Astrocyte (in vitro differentiated cells and primary cell): ENCODE measurements at regions not wholly inside any gene's neighbourhood (a gene's known extent, or its start where the extent isn't known, plus 50 kb on each side); places are given as distances from the start of the nearest gene placed in this dataset.

Source experiments
- DNase-seq: peaks from one replicate; pipeline ENCODE4 v3.0.0-alpha.2; 2010; ENCODE audit warnings: low read depth
- FAIRE-seq: peaks from 2 replicates; lab custom pipeline; 2011; peaks lifted over from hg19 to GRCh38; lab: Jason Lieb, UNC
- H2AFZ ChIP-seq: 2 replicates; pipeline ENCODE4 v1.6.0; 2012; ENCODE audit warnings: low read depth, low read length, inconsistent platforms
- H3K27ac ChIP-seq: 2 replicates; pipeline ENCODE4 v1.5.1; 2011; ENCODE audit warnings: low read depth, low read length, inconsistent platforms
- H3K27me3 ChIP-seq: 2 replicates; pipeline ENCODE4 v1.6.0; 2011; ENCODE audit warnings: low read length, inconsistent platforms; ENCODE audit not compliant: insufficient read depth
- H3K36me3 ChIP-seq: 2 replicates; pipeline ENCODE4 v1.5.1; 2011; ENCODE audit warnings: low read length, inconsistent platforms; ENCODE audit not compliant: insufficient read depth
- H3K4me1 ChIP-seq: 2 replicates; pipeline ENCODE4 v1.5.1; 2011; ENCODE audit warnings: low read length, inconsistent platforms; ENCODE audit not compliant: insufficient read depth
- H3K4me2 ChIP-seq: 2 replicates; pipeline ENCODE4 v1.6.0; 2012; ENCODE audit warnings: low read length, inconsistent platforms
- H3K4me3 ChIP-seq: 2 replicates; pipeline ENCODE4 v1.5.1; 2011; ENCODE audit warnings: low read depth, mild to moderate bottlenecking, low read length, inconsistent platforms; ENCODE audit not compliant: insufficient read depth
- H3K79me2 ChIP-seq: 2 replicates; pipeline ENCODE4 v1.6.0; 2012; ENCODE audit warnings: mild to moderate bottlenecking, low read length, inconsistent platforms; ENCODE audit not compliant: insufficient read depth
- H3K9ac ChIP-seq: 2 replicates; pipeline ENCODE4 v1.6.0; 2012; ENCODE audit warnings: mild to moderate bottlenecking, low read length, inconsistent platforms
- H3K9me3 ChIP-seq: 2 replicates; pipeline ENCODE4 v1.5.1; 2012; ENCODE audit warnings: low read depth, mild to moderate bottlenecking, low read length, inconsistent platforms; ENCODE audit not compliant: insufficient read depth
- H4K20me1 ChIP-seq: 2 replicates; pipeline ENCODE4 v1.6.0; 2012; ENCODE audit warnings: low read length, inconsistent platforms; ENCODE audit not compliant: insufficient read depth
- H3K27ac Mint-ChIP-seq: one replicate; pipeline ENCODE4 v1.8.0; 2021; ENCODE audit warnings: mild to moderate bottlenecking, mixed read lengths; ENCODE audit not compliant: unreplicated experiment
- H3K27me3 Mint-ChIP-seq: one replicate; pipeline ENCODE4 v1.8.0; 2021; ENCODE audit warnings: low read depth, mixed read lengths; ENCODE audit not compliant: unreplicated experiment
- H3K36me3 Mint-ChIP-seq: one replicate; pipeline ENCODE4 v1.8.0; 2021; ENCODE audit warnings: low read depth, mixed read lengths; ENCODE audit not compliant: unreplicated experiment
- H3K4me1 Mint-ChIP-seq: one replicate; pipeline ENCODE4 v1.8.0; 2021; ENCODE audit warnings: low read depth, mixed read lengths; ENCODE audit not compliant: unreplicated experiment
- H3K4me3 Mint-ChIP-seq: one replicate; pipeline ENCODE4 v1.8.0; 2021; ENCODE audit warnings: mild to moderate bottlenecking, moderate library complexity, mixed read lengths; ENCODE audit not compliant: unreplicated experiment
- H3K9me3 Mint-ChIP-seq: one replicate; pipeline ENCODE4 v1.8.0; 2021; ENCODE audit warnings: mild to moderate bottlenecking, mixed read lengths; ENCODE audit not compliant: unreplicated experiment
- EZH2 ChIP-seq: IDR thresholded peaks from 2 replicates; pipeline ENCODE4 v1.6.1; 2012; ENCODE audit warnings: mild to moderate bottlenecking, low read length, inconsistent platforms; ENCODE audit not compliant: insufficient read depth
- TF ChIP-seq, protein P1 (sequence below): IDR thresholded peaks from 2 replicates; pipeline ENCODE4 v1.5.1; 2011; ENCODE audit warnings: low read depth, mild to moderate bottlenecking, inconsistent platforms, low read length, moderate library complexity; ENCODE audit not compliant: insufficient read depth

DNA sequence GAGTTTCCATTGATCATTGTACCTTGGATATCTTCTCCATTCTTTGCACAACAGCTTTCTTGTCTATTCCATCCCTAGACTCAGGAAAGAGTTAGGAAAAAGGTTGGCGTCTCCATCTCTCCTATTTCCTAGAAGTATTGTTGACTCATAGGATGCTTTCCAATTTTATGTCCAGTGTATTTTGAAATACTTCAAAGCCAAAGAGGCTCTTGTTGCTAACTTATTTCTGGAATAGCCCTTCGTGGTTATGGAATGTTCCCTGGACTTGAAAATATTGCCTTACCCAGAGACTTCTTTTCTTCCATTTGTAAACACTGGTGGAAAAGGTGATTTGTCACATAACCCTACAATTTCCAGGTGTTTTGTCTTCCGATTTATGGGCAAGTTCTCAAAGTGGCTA, 402.3 kb upstream of the ZNF608 start:
- Histone ChIP-seq H3K4me2 (no peak overlapping the region), H2AFZ (no peak overlapping the region), H3K9ac (no peak overlapping the region), H3K36me3 (no peaks in the 10 kb centered on the region), H3K79me2 (no peaks in the 10 kb centered on the region), H3K4me3 (no peak overlapping the region), H3K27me3 (no peaks in the 10 kb centered on the region), H3K9me3 (no peaks in the 10 kb centered on the region), H3K4me1 (no peaks in the 10 kb centered on the region), H4K20me1 (no peaks in the 10 kb centered on the region), H3K27ac (no peak overlapping the region)
- Mint-ChIP-seq H3K4me1 (peaks cover 17% of the 10 kb centered on the region), H3K27me3 (no peaks in the 10 kb centered on the region), H3K9me3 (no peaks in the 10 kb centered on the region), H3K36me3 (no peaks in the 10 kb centered on the region), H3K27ac (no peak overlapping the region), H3K4me3 (no peak overlapping the region)
- FAIRE-seq (no peak), DNase-seq (peak; percentile 26)
- TF ChIP-seq, protein P1, sequence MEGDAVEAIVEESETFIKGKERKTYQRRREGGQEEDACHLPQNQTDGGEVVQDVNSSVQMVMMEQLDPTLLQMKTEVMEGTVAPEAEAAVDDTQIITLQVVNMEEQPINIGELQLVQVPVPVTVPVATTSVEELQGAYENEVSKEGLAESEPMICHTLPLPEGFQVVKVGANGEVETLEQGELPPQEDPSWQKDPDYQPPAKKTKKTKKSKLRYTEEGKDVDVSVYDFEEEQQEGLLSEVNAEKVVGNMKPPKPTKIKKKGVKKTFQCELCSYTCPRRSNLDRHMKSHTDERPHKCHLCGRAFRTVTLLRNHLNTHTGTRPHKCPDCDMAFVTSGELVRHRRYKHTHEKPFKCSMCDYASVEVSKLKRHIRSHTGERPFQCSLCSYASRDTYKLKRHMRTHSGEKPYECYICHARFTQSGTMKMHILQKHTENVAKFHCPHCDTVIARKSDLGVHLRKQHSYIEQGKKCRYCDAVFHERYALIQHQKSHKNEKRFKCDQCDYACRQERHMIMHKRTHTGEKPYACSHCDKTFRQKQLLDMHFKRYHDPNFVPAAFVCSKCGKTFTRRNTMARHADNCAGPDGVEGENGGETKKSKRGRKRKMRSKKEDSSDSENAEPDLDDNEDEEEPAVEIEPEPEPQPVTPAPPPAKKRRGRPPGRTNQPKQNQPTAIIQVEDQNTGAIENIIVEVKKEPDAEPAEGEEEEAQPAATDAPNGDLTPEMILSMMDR: no peak
- TF ChIP-seq EZH2: no peak

DNA sequence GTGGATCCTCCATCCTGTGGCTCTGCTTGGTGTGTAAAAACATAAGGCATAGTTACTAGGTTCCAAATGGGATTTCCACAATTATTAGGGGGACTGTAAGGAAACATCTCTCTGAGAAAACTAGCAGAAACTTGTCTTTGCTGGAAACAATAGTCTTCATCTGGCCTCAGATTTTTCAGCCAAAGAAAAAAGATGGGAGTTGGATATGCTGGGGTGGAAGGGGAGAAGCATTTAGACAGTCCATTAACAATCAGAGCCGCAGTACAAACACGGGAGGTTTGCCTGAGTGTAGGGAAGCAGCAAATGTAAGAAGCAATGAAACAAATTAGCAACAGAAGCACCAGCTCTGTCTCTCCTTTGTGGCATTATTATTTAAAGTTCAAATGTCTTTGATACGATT, 402.7 kb upstream of the ZNF608 start:
- Histone ChIP-seq H3K4me1 (no peaks in the 10 kb centered on the region), H2AFZ (no peak overlapping the region), H4K20me1 (no peaks in the 10 kb centered on the region), H3K79me2 (no peaks in the 10 kb centered on the region), H3K9ac (no peak overlapping the region), H3K4me2 (no peak overlapping the region), H3K4me3 (no peak overlapping the region), H3K27ac (no peak overlapping the region), H3K27me3 (no peaks in the 10 kb centered on the region), H3K36me3 (no peaks in the 10 kb centered on the region), H3K9me3 (no peaks in the 10 kb centered on the region)
- H3K9me3 Mint-ChIP-seq: no peaks in the 10 kb centered on the region
- no peak overlapping the region for H3K27ac Mint-ChIP-seq
- no peak overlapping the region for H3K4me3 Mint-ChIP-seq
- DNase-seq (no peak), FAIRE-seq (no peak)
- no peaks in the 10 kb centered on the region for H3K36me3 Mint-ChIP-seq
- no peaks in the 10 kb centered on the region for H3K27me3 Mint-ChIP-seq
- peaks cover 17% of the 10 kb centered on the region for H3K4me1 Mint-ChIP-seq
- no peak for TF ChIP-seq EZH2
- TF ChIP-seq, protein P1: no peak

DNA sequence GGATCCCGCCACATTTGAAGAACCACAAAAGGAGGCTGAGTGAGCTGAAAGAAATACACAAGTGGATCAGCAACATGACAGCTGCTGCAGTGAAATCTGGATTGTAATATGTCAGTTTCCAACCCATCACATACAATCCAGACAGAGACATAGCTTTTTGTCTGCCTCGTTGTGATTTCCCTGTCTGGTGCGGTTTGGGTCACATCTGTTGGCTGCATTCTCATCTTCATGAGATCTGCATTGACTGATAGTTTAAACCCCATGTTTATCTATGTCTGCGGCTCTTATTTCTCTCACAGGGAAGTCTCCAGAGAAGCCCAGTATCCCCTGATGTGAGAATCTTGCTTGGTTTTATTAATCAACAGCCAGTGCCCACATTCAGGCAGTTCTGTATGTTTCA, 403.1 kb upstream of the ZNF608 start:
- H3K79me2 ChIP-seq: no peaks in the 10 kb centered on the region
- H3K4me3 ChIP-seq: no peak overlapping the region
- H3K9me3 ChIP-seq: no peaks in the 10 kb centered on the region
- TF ChIP-seq EZH2: no peak
- TF ChIP-seq, protein P1: no peak
- no peak overlapping the region for H3K4me3 Mint-ChIP-seq
- no peaks in the 10 kb centered on the region for H4K20me1 ChIP-seq
- no peak overlapping the region for H3K4me2 ChIP-seq
- no peak overlapping the region for H3K27ac ChIP-seq
- no peak for DNase-seq
- no peaks in the 10 kb centered on the region for H3K36me3 Mint-ChIP-seq
- H3K36me3 ChIP-seq: no peaks in the 10 kb centered on the region
- H3K9me3 Mint-ChIP-seq: no peaks in the 10 kb centered on the region
- H3K27me3 Mint-ChIP-seq: no peaks in the 10 kb centered on the region
- H3K4me1 Mint-ChIP-seq: peaks cover 17% of the 10 kb centered on the region
- no peaks in the 10 kb centered on the region for H3K4me1 ChIP-seq
- FAIRE-seq: peak; percentile 34
- H3K27ac Mint-ChIP-seq: no peak overlapping the region
- no peak overlapping the region for H2AFZ ChIP-seq
- H3K9ac ChIP-seq: no peak overlapping the region
- H3K27me3 ChIP-seq: no peaks in the 10 kb centered on the region
